SW 1271 (cell line): ENCODE measurements at regions not wholly inside any gene's neighbourhood (a gene's known extent, or its start where the extent isn't known, plus 50 kb on each side); places are given as distances from the start of the nearest gene placed in this dataset.
A peak's percentile ranks its signal among the peaks of the same experiment; 100 is the strongest.
"Not testable (repeated sequence)": the region's sequence is repeated elsewhere in the genome, so short reads cannot be mapped to it uniquely, and the experiment has no call there.

ENCODE experiments used
- DNase-seq, 2 experiments: peaks; one replicate each; lab custom pipeline; 2025; lab: John Stamatoyannopoulos, UW

- no peak for DNase-seq
Measured at GRCh38 chr13:54706336-54706735, 1677.7 kb downstream of the OLFM4 start.

GRCh38 chr13:54709546-54709945 is 1680.9 kb downstream of the OLFM4 start:
- DNase-seq, result no peak

GRCh38 chr13:54733639-54734038 is 1705.0 kb downstream of the OLFM4 start:
- peak in 1 of 2 experiments; percentile 5 for DNase-seq

- not testable (repeated sequence) for DNase-seq
Measured at GRCh38 chr13:54737211-54737610, 1708.6 kb downstream of the OLFM4 start.

- no peak for DNase-seq
Measured at GRCh38 chr13:54742984-54743383, 1714.4 kb downstream of the OLFM4 start.

- DNase-seq, result no peak
Measured at GRCh38 chr13:54744747-54745146, 1716.1 kb downstream of the OLFM4 start.

GRCh38 chr13:54750521-54750920 is 1721.9 kb downstream of the OLFM4 start:
- DNase-seq, result no peak

- DNase-seq, result no peak
Measured at GRCh38 chr13:54758795-54759194, 1730.2 kb downstream of the OLFM4 start.

- no peak for DNase-seq
Measured at GRCh38 chr13:54768214-54768613, 1739.6 kb downstream of the OLFM4 start.

DNA sequence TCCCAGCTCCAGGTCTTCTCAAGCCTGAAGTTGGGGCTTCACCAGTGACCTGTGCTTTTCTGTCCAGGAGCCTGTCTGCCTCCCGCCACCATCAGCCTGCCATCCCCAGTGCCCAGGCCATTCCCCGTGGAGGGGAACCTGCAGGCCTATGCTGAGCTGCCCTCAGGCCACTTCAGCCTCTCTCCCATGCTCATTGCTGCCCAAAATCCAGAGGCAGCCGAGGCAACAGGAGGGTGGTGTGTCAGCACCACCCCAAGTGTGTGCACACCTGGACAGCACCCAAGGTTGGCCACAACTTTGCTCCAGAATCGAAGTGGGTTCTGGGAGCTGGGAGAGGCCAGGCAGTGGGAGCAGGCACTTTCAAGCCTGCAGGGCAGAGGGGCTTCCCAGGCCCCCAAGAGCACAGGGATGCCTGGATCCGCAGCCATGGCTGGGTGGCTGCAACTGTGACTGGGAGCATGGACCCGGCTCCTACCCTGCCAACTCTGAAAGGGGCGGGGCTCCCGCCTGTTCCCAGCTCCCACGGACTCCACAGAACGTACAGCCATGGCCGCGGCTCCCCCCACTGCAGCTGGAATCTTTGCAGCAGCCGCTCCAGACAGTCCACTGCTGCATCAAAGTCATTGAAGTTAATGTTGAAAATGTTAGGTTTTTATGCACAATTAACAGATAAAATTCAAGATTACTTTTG is 1747.0 kb downstream of the OLFM4 start:
- DNase-seq, result no peak

DNA sequence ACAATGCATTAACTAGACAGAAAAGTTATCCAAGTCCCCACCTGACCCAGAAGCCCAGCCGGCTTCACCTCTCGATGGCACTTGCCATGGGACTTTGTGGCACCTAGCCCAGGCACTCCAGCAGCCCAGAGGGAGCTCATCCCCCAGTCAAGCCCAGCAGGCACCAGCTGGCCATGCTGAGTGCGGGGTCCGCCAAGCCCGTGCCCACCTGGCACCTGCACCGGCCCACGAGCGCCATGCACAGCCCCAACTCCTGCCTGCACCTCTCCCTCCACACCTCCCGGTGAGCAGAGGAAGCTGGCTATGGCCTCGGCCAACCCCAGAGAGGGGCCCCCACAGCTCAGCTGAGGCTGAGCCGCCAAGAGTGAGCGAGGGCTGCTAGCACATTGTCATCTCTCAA is 1759.1 kb downstream of the OLFM4 start:
- no peak for DNase-seq

- no peak for DNase-seq
Measured at GRCh38 chr13:54799621-54800226, 1771.1 kb downstream of the OLFM4 start.

GRCh38 chr13:54802226-54802625 is 1773.6 kb downstream of the OLFM4 start:
- no peak for DNase-seq

DNA sequence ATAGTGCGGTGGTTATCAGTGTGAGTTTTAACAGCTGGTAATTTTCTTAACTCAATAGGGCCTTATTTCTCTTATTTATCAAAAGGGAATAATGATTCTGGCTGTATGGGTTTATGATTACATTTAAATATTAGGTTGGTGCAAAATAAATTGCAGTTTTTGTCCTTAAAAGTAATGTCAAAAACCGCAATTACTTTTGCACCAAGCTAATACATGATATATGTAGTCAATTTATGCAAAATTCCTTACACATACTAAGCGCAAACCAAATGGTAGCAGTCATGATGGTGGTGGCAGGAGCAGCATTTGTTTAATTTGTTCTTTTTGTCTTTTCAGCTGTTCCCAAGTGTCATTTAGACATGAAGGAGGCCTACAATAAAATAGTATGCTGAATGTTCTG is 1777.1 kb downstream of the OLFM4 start:
- DNase-seq, result no peak

DNA sequence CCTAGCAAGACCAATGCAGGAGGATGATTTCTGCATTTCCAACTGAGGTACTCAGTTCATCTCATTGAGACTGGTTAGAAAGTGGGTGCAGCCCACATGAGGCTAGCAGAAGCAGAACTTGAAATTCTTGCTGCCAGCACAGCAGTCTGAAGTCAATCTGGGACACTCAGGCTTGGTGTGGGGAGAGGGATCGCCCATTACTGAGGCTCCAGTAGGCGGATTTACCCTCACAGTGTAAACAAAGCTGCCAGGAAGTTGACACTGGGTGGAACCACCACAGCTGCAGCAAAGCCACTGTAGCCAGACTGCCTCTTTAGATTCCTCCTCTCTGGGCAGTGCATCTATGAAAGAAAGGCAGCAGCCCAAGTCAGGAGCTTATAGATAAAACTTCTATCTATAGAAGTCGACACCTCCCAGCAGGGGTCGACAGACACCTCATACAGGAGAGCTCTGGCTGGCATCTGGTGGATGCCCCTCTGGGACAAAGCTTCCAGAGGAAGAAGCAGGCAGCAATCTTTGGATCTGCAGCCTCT is 1793.4 kb downstream of the OLFM4 start:
- DNase-seq, result not testable (repeated sequence)

GRCh38 chr13:54829391-54830068 is 1800.9 kb downstream of the OLFM4 start:
- not testable (repeated sequence) for DNase-seq

GRCh38 chr13:54836273-54836672 is 1807.7 kb downstream of the OLFM4 start:
- no peak for DNase-seq

DNA sequence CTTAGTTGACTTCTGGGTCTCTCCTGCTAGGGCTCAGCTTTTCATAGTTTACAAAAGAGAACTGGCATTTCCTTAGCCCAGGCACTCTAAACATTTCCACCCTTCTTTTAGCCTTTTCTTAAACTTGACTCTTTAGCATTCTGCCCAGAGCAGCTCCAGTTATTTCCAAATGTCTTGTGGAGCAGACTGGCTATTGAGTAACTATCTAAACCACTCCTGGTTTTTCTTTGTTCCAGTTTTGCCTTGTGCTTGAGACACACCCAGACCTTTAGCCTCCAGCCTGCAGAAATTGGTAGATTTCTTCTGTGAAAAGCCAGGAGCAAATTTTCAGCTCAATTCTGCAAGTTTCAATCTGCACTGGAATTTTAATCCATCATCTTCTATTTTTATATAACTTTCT is 1813.1 kb downstream of the OLFM4 start:
- no peak for DNase-seq

DNA sequence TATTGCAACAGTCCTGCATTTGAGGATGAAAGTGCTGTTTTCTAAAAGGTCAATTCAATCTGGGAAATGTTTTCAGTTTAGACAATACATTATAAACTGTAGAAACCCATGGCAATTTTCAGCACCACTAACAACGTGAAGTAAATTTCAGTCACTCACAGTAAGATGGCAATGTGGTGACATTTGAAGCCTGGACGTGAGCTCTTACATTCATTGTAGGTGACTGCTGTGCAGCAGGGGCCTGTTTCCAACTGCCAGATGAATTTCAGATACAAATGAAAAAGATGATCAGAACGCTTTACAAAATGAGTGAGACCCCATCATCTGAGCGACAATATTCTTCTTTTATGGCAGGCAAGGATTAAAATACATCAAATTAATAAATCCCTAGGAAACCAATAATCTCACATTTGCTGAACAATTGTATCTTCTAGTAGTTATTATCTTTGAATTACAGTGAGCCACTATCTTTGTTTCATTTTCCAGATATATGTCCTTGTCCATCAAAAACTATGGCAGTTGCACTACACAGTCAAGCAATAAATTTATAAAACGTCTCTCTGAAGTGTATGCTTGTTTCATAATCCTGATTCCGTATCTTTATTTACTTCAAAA is 1816.8 kb downstream of the OLFM4 start:
- DNase-seq, result no peak

DNA sequence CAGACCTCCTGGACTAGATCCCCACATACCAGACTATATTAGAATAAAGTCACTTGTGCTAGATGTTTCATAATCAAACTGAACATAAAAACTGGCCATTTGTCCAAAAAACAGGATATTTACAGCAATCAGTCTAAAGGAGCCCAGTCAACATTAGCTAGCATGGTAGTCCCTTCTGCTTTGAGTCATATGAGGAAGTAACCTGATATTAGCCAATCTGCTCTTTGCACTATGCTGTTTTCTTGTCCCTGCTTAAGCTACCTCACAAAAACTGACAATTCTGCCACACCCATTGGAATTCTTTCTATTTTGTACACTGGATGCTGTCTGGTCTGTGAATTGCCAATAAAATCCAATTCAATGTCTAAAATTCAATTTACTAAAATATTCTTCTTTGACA is 1824.2 kb downstream of the OLFM4 start:
- DNase-seq, result no peak

DNA sequence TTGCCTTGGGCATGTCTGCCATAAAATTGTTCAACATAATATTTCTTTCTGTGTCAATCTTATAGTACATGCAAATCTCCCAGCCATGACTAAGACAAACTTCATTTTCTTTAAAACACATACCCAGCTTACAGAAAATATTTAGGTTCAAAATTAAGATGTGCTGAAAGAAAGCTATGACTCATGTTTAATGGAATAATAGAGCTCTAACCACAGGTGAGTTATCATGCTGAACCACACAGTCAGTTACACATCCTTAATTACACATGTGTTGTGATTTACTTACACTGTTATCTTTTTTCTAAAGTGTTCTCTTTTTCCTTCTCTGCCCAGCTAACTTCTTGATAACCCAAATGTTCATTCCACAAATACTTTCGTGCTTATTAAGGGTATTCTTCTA is 1831.2 kb downstream of the OLFM4 start:
- no peak for DNase-seq

- DNase-seq, result no peak
Measured at GRCh38 chr13:54875111-54875510, 1846.5 kb downstream of the OLFM4 start.

DNA sequence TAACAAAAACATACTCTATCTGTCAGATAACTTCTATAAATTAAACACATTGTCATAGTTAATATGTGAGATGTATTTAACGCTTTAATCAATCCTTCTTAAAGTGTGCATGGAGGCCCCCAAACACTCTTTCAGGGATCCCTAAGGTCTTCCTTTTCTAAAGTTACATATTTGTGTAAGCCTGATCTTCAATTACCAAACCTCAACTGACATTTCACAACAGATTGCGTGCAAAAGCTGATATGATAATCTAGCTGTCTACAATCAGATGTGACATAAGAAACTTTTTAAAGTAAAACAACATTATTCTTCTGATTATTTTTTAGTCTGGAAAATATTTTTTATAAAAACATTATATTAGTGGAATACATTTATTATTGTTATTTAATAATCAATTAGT is 1850.4 kb downstream of the OLFM4 start:
- no peak for DNase-seq
